ENCODE measurements at regions not wholly inside any gene's neighbourhood (a gene's known extent, or its start where the extent isn't known, plus 50 kb on each side); places are given as distances from the start of the nearest gene placed in this dataset.

DNA sequence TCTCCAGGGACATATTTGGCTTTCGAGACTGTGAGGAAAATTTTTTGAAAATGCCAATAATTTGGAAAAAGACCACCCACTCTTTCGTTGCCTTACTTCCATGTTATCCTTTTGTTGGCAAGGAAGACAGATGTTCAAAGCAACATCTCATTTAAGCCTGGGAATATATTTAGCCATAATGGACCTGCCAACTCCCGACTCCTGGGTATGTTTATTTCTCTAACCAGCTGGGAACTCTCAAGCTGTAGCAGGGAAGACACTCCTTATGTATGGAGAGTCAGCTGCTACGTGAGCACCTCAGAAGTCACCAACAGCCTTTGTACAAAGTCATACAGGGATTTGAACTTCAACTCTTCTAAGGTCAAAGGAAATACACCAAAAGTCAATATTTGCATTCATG lies 96.5 kb upstream of the DAAM1 start:
- Histone ChIP-seq H3K4me1 (ENCODE audit: control insufficient read depth in 1 of 2, insufficient read depth in 2 of 2, low read length in 2 of 2) (peaks cover 0 to 2% of the 10 kb centered on the region in 2 donors), H3K4me3 (ENCODE audit: low read length in 2 of 2) (no peak overlapping the region), H3K36me3 (ENCODE audit: control insufficient read depth in 1 of 2, insufficient read depth in 2 of 2, low read length in 1 of 2) (no peaks in the 10 kb centered on the region), H3K9me3 (ENCODE audit: control insufficient read depth, low read length) (no peaks in the 10 kb centered on the region), H3K27me3 (ENCODE audit: control insufficient read depth in 1 of 2, insufficient read depth in 2 of 2, low read length in 1 of 2) (no peaks in the 10 kb centered on the region), H3K27ac (ENCODE audit: low read depth in 1 of 2, low read length in 2 of 2) (no peak overlapping the region)
- ATAC-seq (ENCODE audit: low FRiP score), result no peak
- intact Hi-C loops (cut with DNase I), result no loop called here
- 59% methylated on average over 4 of the region's 4 CpGs for WGBS, 2 donors
- DNase-seq, result no peak

DNA sequence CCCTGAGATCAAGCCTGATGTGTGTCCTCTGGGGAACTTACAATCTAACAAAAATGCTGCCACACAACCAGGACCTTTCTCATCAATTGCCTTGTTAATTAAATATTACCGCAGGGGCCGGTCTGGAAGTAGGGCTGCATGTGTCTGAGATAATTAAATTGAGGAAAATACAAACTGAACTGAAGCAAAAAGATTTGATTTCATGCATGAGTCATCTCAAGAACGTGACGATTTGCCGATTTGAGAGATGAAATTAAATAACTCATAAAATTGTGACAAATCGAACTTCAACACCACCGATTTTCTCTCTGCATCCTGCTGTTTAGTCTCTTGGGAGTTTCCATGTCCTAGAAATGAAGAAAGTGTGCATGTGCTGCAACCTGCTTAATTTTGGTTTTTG lies 94.6 kb upstream of the DAAM1 start:
- intact Hi-C loops (cut with DNase I), result no loop called here
- no peak overlapping the region for H3K4me3 ChIP-seq (ENCODE audit: low read length in 2 of 2)
- H3K27me3 ChIP-seq (ENCODE audit: control insufficient read depth in 1 of 2, insufficient read depth in 2 of 2, low read length in 1 of 2), result no peaks in the 10 kb centered on the region
- 82 to 88% methylated on average over 7 of the region's 7 CpGs for WGBS, 2 donors
- H3K36me3 ChIP-seq (ENCODE audit: control insufficient read depth in 1 of 2, insufficient read depth in 2 of 2, low read length in 1 of 2), result no peaks in the 10 kb centered on the region
- DNase-seq (no peak), ATAC-seq (ENCODE audit: low FRiP score) (no peak)
- H3K9me3 ChIP-seq (ENCODE audit: control insufficient read depth, low read length), result no peaks in the 10 kb centered on the region
- H3K4me1 ChIP-seq (ENCODE audit: control insufficient read depth in 1 of 2, insufficient read depth in 2 of 2, low read length in 2 of 2), result peaks cover 0 to 2% of the 10 kb centered on the region in 2 donors
- no peak overlapping the region for H3K27ac ChIP-seq (ENCODE audit: low read depth in 1 of 2, low read length in 2 of 2)

- ATAC-seq (ENCODE audit: low FRiP score), result no peak
- intact Hi-C loops (cut with DNase I), result no loop called here
- no peak overlapping the region for H3K27ac ChIP-seq (ENCODE audit: low read depth in 1 of 2, low read length in 2 of 2)
- 9 to 19% methylated on average over 2 of the region's 2 CpGs for WGBS, 2 donors
- H3K4me1 ChIP-seq (ENCODE audit: control insufficient read depth in 1 of 2, insufficient read depth in 2 of 2, low read length in 2 of 2), result peaks cover 0 to 2% of the 10 kb centered on the region in 2 donors
- H3K4me3 ChIP-seq (ENCODE audit: low read length in 2 of 2), result no peak overlapping the region
- no peaks in the 10 kb centered on the region for H3K9me3 ChIP-seq (ENCODE audit: control insufficient read depth, low read length)
- DNase-seq, result no peak
- H3K36me3 ChIP-seq (ENCODE audit: control insufficient read depth in 1 of 2, insufficient read depth in 2 of 2, low read length in 1 of 2), result no peaks in the 10 kb centered on the region
- H3K27me3 ChIP-seq (ENCODE audit: control insufficient read depth in 1 of 2, insufficient read depth in 2 of 2, low read length in 1 of 2), result no peaks in the 10 kb centered on the region
Observed at GRCh38 chr14:59096303-59096702, 92.2 kb upstream of the DAAM1 start.

GRCh38 chr14:59097681-59098080 lies 90.8 kb upstream of the DAAM1 start:
- ATAC-seq (ENCODE audit: low FRiP score) (no peak), DNase-seq (no peak)
- no peak overlapping the region for H3K4me3 ChIP-seq (ENCODE audit: low read length in 2 of 2)
- no peaks in the 10 kb centered on the region for H3K36me3 ChIP-seq (ENCODE audit: control insufficient read depth in 1 of 2, insufficient read depth in 2 of 2, low read length in 1 of 2)
- H3K9me3 ChIP-seq (ENCODE audit: control insufficient read depth, low read length), result no peaks in the 10 kb centered on the region
- intact Hi-C loops (cut with DNase I), result no loop called here
- H3K4me1 ChIP-seq (ENCODE audit: control insufficient read depth in 1 of 2, insufficient read depth in 2 of 2, low read length in 2 of 2), result peaks cover 0 to 2% of the 10 kb centered on the region in 2 donors
- H3K27ac ChIP-seq (ENCODE audit: low read depth in 1 of 2, low read length in 2 of 2), result no peak overlapping the region
- 90 to 94% methylated on average over 4 of the region's 4 CpGs for WGBS, 2 donors
- no peaks in the 10 kb centered on the region for H3K27me3 ChIP-seq (ENCODE audit: control insufficient read depth in 1 of 2, insufficient read depth in 2 of 2, low read length in 1 of 2)

GRCh38 chr14:59098377-59098776 lies 90.1 kb upstream of the DAAM1 start:
- DNase-seq, result no peak
- no peaks in the 10 kb centered on the region for H3K27me3 ChIP-seq (ENCODE audit: control insufficient read depth in 1 of 2, insufficient read depth in 2 of 2, low read length in 1 of 2)
- no peak for ATAC-seq (ENCODE audit: low FRiP score)
- H3K27ac ChIP-seq (ENCODE audit: low read depth in 1 of 2, low read length in 2 of 2), result no peak overlapping the region
- no peak overlapping the region for H3K4me3 ChIP-seq (ENCODE audit: low read length in 2 of 2)
- no peaks in the 10 kb centered on the region for H3K9me3 ChIP-seq (ENCODE audit: control insufficient read depth, low read length)
- 79 to 94% methylated on average over 4 of the region's 4 CpGs for WGBS, 2 donors
- peaks cover 0 to 4% of the 10 kb centered on the region in 2 donors for H3K4me1 ChIP-seq (ENCODE audit: control insufficient read depth in 1 of 2, insufficient read depth in 2 of 2, low read length in 2 of 2)
- H3K36me3 ChIP-seq (ENCODE audit: control insufficient read depth in 1 of 2, insufficient read depth in 2 of 2, low read length in 1 of 2), result no peaks in the 10 kb centered on the region
- intact Hi-C loops (cut with DNase I), result no loop called here

- H3K4me3 ChIP-seq (ENCODE audit: low read length in 2 of 2), result no peak overlapping the region
- ATAC-seq (ENCODE audit: low FRiP score) (no peak), DNase-seq (no peak)
- H3K27me3 ChIP-seq (ENCODE audit: control insufficient read depth in 1 of 2, insufficient read depth in 2 of 2, low read length in 1 of 2), result no peaks in the 10 kb centered on the region
- H3K4me1 ChIP-seq (ENCODE audit: control insufficient read depth in 1 of 2, insufficient read depth in 2 of 2, low read length in 2 of 2), result peaks cover 0 to 4% of the 10 kb centered on the region in 2 donors
- 69 to 91% methylated on average over 4 of the region's 4 CpGs for WGBS, 2 donors
- H3K9me3 ChIP-seq (ENCODE audit: control insufficient read depth, low read length), result no peaks in the 10 kb centered on the region
- H3K36me3 ChIP-seq (ENCODE audit: control insufficient read depth in 1 of 2, insufficient read depth in 2 of 2, low read length in 1 of 2), result no peaks in the 10 kb centered on the region
- intact Hi-C loops (cut with DNase I), result no loop called here
- H3K27ac ChIP-seq (ENCODE audit: low read depth in 1 of 2, low read length in 2 of 2), result no peak overlapping the region
Observed at GRCh38 chr14:59100205-59100604, 88.3 kb upstream of the DAAM1 start.

GRCh38 chr14:59101476-59101875 lies 87.0 kb upstream of the DAAM1 start:
- Histone ChIP-seq H3K36me3 (ENCODE audit: control insufficient read depth in 1 of 2, insufficient read depth in 2 of 2, low read length in 1 of 2) (no peaks in the 10 kb centered on the region), H3K4me3 (ENCODE audit: low read length in 2 of 2) (no peak overlapping the region), H3K4me1 (ENCODE audit: control insufficient read depth in 1 of 2, insufficient read depth in 2 of 2, low read length in 2 of 2) (peaks cover 0 to 1% of the 10 kb centered on the region in 2 donors), H3K27me3 (ENCODE audit: control insufficient read depth in 1 of 2, insufficient read depth in 2 of 2, low read length in 1 of 2) (no peaks in the 10 kb centered on the region), H3K9me3 (ENCODE audit: control insufficient read depth, low read length) (no peaks in the 10 kb centered on the region), H3K27ac (ENCODE audit: low read depth in 1 of 2, low read length in 2 of 2) (no peak overlapping the region)
- intact Hi-C loops (cut with DNase I), result no loop called here
- no peak for DNase-seq
- ATAC-seq (ENCODE audit: low FRiP score), result no peak

DNA sequence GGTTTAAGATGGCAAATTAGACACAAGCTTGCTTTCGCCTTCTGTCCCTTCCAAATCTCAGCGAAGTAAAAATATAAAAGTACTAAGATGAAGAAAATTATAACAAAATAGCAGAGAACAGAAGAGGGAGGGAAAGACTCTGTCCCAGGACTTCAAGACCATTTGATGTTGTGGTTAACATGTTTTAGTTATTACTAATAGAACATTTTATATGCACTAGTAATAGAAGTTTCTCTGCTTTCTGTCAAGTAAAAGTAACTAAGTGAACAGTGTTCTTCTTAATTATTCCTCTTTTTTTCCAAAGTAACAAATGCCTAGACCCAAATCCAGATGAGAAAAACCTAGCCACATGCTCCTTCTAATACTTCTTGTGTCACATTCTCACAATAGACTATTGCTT lies 85.1 kb upstream of the DAAM1 start:
- Histone ChIP-seq H3K9me3 (ENCODE audit: control insufficient read depth, low read length) (no peaks in the 10 kb centered on the region), H3K27ac (ENCODE audit: low read depth in 1 of 2, low read length in 2 of 2) (no peak overlapping the region), H3K4me1 (ENCODE audit: control insufficient read depth in 1 of 2, insufficient read depth in 2 of 2, low read length in 2 of 2) (peaks cover 0 to 1% of the 10 kb centered on the region in 2 donors), H3K27me3 (ENCODE audit: control insufficient read depth in 1 of 2, insufficient read depth in 2 of 2, low read length in 1 of 2) (no peaks in the 10 kb centered on the region), H3K4me3 (ENCODE audit: low read length in 2 of 2) (no peak overlapping the region), H3K36me3 (ENCODE audit: control insufficient read depth in 1 of 2, insufficient read depth in 2 of 2, low read length in 1 of 2) (no peaks in the 10 kb centered on the region)
- intact Hi-C loops (cut with DNase I), result no loop called here
- ATAC-seq (ENCODE audit: low FRiP score) (no peak), DNase-seq (no peak)
- 73 to 86% methylated on average over 2 of the region's 2 CpGs for WGBS, 2 donors

DNA sequence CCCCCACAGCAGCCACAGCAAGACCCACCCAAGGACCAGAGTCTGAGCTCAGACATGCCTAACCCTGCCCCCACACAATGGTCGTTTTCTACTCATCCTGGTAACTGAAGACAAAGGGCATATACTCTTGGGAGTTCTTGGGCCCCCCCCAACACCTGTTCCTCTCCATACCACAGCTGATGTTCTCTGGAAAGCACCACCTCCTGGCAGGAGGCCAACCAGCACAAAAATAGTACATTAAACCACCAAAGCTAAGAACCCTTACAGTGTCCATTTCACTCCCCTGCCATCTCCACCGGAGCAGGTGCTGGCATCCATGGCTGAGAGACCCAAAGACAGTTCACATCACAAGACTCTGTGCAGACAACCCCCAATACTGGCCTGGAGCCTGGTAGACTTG lies 80.6 kb upstream of the DAAM1 start:
- intact Hi-C loops (cut with DNase I), result no loop called here
- no peak for ATAC-seq (ENCODE audit: low FRiP score)
- H3K36me3 ChIP-seq (ENCODE audit: control insufficient read depth in 1 of 2, insufficient read depth in 2 of 2, low read length in 1 of 2), result no peaks in the 10 kb centered on the region
- no peaks in the 10 kb centered on the region for H3K27me3 ChIP-seq (ENCODE audit: control insufficient read depth in 1 of 2, insufficient read depth in 2 of 2, low read length in 1 of 2)
- WGBS, 2 donors, result 54 to 75% methylated on average over 2 of the region's 2 CpGs
- no peak overlapping the region for H3K27ac ChIP-seq (ENCODE audit: low read depth in 1 of 2, low read length in 2 of 2)
- no peak overlapping the region for H3K4me3 ChIP-seq (ENCODE audit: low read length in 2 of 2)
- no peak for DNase-seq
- no peaks in the 10 kb centered on the region for H3K9me3 ChIP-seq (ENCODE audit: control insufficient read depth, low read length)
- peaks cover 0 to under 1% of the 10 kb centered on the region in 2 donors for H3K4me1 ChIP-seq (ENCODE audit: control insufficient read depth in 1 of 2, insufficient read depth in 2 of 2, low read length in 2 of 2)
